SIG-M5 treated with dmso at 0.1 percent for 504 hours (cell line): ENCODE measurements at regions not wholly inside any gene's neighbourhood (a gene's known extent, or its start where the extent isn't known, plus 50 kb on each side); places are given as distances from the start of the nearest gene placed in this dataset.

ENCODE experiments used
- DNase-seq: peaks from one replicate; lab custom pipeline; 2025; ENCODE audit not compliant: unreplicated experiment; lab: John Stamatoyannopoulos, UW

GRCh38 chr5:119991625-119992024 lies 362.3 kb downstream of the FAM170A start:
- DNase-seq, result no peak

GRCh38 chr5:119996128-119996527 lies 366.8 kb downstream of the FAM170A start:
- DNase-seq, result no peak

GRCh38 chr5:120007598-120007997 lies 378.2 kb downstream of the FAM170A start:
- no peak for DNase-seq

GRCh38 chr5:120012431-120012830 lies 383.1 kb downstream of the FAM170A start:
- no peak for DNase-seq

- DNase-seq, result no peak
These were observed 385.2 kb downstream of the FAM170A start for GRCh38 chr5:120014535-120014934.

GRCh38 chr5:120016717-120017382 lies 387.5 kb downstream of the FAM170A start:
- no peak for DNase-seq

- DNase-seq, result peak; percentile 11
These were observed 388.2 kb downstream of the FAM170A start for GRCh38 chr5:120017513-120017912.

- no peak for DNase-seq
These were observed 405.8 kb downstream of the FAM170A start for GRCh38 chr5:120035181-120035580.

GRCh38 chr5:120035815-120036577 lies 406.6 kb downstream of the FAM170A start:
- DNase-seq, result no peak

- DNase-seq, result peak; percentile 43
These were observed 408.1 kb downstream of the FAM170A start for GRCh38 chr5:120037451-120037850.

GRCh38 chr5:120039111-120039510 lies 409.8 kb downstream of the FAM170A start:
- DNase-seq, result no peak

- DNase-seq, result no peak
These were observed 414.1 kb downstream of the FAM170A start for GRCh38 chr5:120043431-120043830.

GRCh38 chr5:120052916-120053828 lies 410.9 kb upstream of the PRR16 start:
- no peak for DNase-seq

GRCh38 chr5:120053841-120054240 lies 410.3 kb upstream of the PRR16 start:
- no peak for DNase-seq

- DNase-seq, result peak; percentile 12
These were observed 408.2 kb upstream of the PRR16 start for GRCh38 chr5:120055858-120056257.

- no peak for DNase-seq
These were observed 401.6 kb upstream of the PRR16 start for GRCh38 chr5:120062515-120062917.

GRCh38 chr5:120072068-120072761 lies 391.9 kb upstream of the PRR16 start:
- DNase-seq, result no peak

- no peak for DNase-seq
These were observed 390.4 kb upstream of the PRR16 start for GRCh38 chr5:120073722-120074121.

- no peak for DNase-seq
These were observed 383.3 kb upstream of the PRR16 start for GRCh38 chr5:120080781-120081180.

GRCh38 chr5:120082316-120083068 lies 381.6 kb upstream of the PRR16 start:
- no peak for DNase-seq
